NK-92 treated with Interleukin-12 subunit alpha and Interleukin-12 subunit beta, amount 100 ng/mL, for 24 hours (cell line): ENCODE measurements at regions not wholly inside any gene's neighbourhood (a gene's known extent, or its start where the extent isn't known, plus 50 kb on each side); places are given as distances from the start of the nearest gene placed in this dataset.
"Not testable (repeated sequence)": the region's sequence is repeated elsewhere in the genome, so short reads cannot be mapped to it uniquely, and the experiment has no call there.

ENCODE experiments used
- DNase-seq: peaks from one replicate; lab custom pipeline; 2025; lab: John Stamatoyannopoulos, UW

DNA sequence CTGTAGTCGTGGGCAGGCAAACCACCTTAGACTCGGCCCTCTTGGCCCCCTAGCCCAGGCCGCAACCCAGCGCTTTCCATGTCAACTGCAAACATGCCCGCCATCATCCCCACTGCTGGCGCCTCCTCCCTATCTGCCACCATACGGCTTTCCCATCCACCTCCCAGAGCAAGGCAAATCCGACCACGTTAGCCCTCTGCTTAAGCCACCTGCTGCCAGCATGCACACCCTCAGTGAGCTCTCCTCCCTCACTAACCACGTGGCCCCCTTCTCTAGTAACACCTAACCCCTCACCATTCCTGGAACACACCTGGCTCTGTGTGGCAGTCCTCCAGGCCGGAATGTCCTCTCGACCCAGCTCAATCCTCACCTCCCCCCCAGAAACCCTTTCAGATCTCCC, 534.8 kb downstream of the TP53TG3F start:
- not testable (repeated sequence) for DNase-seq

DNA sequence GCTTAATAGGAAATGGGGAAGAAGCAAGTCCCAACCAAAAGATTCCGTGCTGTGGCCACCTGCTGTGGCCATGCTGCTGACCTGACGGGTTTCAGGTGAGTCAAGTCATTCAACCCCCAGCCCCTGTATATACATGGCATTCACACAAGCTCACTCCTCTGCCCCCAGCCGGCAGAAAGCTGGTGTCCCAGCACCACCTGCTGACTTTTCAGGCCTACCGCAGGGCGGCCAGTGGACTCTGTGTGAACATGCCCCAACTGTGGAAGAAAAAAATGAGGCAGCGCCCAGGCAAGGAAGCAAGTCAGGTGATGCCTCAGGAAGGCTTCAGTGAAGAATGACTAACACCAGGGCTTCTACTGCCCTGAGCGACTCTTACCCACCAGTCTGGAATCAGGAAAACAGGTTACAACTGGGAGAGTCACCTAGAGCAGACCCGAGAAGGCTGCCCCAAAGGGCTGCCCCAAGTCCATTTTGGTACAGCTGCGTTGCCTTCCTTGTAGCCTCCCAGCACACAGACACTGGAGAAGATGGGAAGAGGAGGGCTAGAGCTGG, 536.5 kb downstream of the TP53TG3F start:
- DNase-seq, result not testable (repeated sequence)

DNA sequence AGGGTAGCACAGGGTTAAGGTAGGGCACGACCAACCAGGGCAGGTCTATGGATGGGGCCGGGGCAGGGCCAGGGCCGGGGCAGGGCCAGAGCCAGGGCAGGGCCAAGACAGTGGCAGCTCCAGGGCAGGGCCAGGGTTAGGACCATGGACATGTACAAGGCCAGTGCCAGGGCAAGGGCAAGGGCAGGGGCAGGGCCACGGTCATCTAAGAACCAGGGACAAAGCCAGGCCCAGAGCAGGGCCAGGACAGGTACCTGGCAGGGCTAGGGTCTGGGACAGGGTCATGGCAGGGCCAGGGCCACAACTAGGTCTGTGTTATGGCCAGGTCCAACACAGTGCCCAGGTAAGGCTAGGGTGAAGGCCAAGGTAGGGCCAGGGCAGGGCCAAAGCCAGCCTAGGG, 541.8 kb downstream of the TP53TG3F start:
- DNase-seq, result not testable (repeated sequence)

DNA sequence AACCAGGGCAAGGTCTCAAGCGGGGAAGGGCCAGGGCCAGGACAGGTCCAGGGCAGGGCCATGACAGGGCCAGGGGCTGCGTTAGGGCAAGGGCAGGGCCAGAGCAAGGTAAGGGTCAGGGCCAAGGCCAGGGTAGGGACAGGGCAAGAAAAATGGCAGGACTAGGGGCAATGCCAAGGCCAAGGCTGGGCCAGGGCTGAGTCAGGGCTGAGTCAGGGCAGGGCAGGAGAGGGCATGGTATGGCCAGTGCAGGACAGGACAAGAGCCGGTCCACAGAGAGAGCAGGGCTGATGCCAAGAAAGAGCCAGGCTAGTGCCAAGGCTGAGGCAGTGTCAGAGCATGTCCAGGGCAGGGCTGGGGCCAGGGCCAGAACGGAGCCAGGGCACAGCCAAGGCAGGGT, 542.5 kb downstream of the TP53TG3F start:
- not testable (repeated sequence) for DNase-seq

DNA sequence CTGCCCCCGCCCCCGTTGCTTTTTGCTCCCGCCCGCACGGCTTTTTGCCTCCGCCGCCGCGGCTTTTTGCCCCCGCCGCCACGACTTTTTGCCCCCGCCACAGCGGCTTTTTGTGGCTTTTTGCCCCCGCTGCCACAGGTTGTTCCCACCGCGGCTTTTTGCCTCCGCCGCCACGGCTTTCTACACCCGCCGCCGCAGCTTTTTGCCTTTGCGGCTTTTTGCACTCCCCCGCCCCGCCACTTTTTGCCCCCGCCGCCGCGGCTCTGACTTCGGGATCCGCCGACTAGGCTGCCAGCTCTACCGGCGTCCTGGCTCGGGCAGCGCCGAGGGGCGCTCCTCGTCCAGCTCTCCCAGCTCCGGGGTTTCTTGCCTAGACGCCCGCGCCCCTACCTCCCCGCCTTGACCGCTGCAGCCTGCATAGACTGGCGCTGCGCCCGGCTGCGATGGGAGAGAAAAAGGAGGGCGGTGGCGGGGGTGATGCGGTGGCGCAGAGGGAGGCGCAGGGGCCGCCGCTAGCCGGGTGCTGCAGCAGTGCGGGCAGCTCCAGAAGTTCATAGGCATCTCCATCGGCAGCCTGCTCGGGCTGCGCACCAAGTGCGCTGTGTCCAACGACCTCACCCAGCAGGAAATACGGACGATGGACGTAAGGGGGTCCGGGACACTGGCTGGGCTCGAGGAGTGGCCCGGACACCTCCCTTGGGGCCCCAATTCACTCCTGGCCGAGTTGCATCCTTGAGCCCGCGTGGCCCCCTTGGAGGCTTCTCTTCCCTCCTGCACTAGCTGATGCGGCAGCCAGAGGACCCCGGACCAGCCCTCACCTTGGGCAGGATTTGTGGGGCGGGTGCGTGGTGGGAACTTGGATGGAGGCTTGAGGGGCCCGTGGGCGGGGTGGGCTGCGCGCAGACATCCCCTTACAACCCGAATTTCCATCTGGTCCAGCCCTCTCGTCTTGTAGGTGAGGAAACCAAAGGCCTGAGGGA, 555.7 kb downstream of the TP53TG3F start:
- DNase-seq, result not testable (repeated sequence)

DNA sequence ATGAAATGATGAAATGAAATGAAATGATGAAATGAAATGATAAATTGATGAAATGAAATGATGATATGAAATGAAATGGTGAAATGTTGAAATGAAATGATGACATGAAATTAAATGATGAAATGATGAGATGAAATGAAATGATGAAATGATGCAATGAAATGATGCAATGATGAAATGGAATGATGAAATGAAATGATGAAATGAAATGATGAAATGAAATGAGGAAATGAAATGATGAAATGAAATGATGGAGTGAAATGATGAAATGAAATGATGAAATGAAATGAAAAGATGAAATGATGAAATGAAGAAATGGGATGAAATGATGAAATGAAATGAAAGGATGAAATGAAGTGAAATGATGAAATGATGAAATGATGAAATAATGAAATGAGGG, 558.9 kb downstream of the TP53TG3F start:
- not testable (repeated sequence) for DNase-seq

DNA sequence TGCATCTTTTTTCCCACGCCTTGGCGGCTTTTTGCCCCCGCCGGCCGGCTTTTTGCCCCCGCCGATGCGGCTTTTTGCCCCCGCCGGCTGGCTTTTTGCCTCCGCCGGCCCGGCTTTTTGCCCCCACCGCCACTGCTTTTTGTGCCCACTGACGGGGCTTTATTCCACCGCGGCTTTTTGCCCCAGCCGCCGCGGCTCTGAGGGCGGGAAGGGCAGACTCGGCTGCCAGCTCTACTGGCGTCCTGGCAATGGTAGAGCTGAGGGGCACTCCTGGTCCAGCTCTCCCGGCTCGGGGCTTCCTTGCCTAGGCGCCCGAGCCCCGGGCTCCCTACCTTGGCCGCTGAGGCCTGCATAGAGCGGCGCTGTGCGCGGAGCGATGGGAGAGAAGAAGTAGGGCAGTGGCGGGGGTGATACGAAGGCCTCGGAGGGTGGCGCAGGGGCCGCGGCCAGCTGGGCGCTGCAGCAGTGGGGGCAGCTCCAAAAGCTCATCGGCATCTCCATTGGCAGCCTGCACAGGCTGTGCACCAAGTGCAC, 591.4 kb downstream of the TP53TG3F start:
- no peak for DNase-seq

DNA sequence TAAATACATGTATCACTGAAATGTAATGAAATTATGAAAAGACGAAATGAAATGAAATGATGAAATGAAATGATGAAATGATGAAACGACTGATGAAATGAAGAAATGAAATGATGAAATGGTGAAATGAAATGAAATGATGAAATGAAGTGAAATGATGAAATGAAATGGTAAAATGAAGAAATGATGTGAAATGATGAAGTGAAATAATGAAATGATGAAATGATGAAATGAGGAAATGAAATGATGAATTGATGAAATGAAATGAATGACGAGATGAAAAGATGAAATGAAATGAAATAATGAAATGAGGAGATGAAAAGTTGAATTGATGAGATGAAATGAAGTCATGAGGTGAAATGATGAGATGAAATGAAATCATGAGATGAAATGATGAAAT, 594.7 kb downstream of the TP53TG3F start:
- no peak for DNase-seq

DNA sequence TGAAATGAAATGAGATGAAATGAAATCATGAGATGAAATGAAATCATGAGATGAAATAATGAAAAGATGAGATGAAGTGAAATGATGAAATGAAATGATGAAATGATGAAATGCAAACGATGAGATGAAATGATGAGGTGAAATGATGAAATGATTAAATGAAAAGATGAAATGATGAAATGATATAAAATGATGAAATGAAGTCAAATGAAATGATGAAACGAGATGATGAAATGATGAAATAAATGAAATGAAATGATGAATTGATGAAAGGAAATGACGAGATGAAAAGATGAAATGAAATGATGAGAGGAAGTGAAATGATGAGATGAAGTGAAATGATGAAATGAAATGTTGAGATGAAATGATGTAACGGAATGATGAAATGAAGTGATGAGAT, 595.6 kb downstream of the TP53TG3F start:
- no peak for DNase-seq

DNA sequence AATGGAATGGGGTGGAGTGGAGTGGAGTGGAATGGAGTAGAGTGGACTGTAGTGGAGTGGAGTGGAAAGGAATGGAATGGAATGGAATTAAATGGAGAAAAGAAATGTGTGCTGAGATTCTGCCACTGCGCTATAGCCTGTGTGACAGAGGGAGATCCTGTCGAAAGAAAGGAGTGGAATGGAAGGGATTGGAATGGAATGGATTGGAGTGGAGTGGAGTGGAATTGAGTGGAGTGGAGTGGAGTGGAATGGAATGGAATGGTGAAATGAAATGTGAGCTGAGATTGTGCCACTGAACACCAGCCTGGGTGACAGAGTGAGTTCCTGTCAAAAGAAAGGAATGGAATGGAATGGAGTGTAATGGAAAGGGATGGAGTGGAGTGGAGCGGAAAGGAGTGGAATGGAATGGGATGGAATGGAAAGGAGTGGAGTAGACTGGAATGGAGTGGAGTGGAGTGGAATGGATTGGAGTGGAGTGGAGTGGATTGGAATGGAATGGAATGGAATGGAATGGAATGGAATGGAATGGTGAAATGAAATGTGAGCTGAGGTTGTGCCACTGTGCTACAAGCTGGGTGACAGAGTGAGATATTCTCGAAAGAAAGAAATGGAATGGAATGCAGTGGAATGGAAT, 603.3 kb downstream of the TP53TG3F start:
- DNase-seq, result not testable (repeated sequence)

DNA sequence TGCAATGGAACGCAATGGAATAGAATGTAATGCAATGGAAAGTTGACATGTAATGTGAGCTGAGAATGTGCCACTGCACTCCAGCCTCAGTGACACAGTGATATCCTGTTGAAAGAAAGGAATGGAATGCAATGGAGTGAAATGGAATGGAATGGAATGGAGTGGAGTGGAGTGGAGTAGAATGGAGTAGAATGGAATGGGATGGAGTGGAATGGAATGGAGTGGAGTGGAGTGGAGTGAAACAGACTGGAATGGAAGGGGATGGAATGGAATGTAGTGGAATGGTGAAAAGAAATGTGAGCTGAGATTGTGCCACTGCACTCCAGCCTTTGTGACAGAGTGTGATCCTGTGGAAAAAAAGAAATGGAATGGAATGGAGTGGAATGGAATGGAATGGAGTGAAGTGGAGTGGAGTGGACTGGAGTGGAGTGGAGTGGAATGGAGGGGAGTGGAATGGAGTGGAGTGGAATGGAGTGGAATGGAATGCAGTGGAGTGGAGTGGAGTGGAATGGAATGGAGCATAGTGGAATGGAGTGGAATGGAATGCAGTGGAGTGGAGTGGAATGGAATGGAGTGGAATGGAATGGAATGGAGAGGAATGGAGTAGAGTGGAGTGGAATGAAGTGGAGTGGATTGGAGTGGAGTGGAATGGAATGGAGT, 604.2 kb downstream of the TP53TG3F start:
- DNase-seq, result not testable (repeated sequence)

DNA sequence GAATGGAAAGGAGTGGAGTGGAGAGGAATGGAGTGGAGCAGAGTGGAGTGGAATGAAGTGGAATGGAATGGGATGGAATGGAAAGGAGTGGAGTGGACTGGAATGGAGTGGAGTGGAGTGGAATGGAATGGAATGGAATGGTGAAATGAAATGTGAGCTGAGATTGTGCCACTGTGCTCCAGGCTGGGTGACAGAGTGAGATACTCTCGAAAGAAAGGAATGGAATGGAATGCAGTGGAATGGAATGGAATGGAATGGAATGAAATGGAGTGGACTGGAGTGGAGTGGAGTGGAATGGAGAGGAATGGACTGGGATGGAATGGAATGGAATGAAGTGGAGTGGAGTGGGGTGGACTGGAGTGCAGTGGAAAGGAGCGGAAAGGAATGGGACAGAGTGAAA, 605.2 kb downstream of the TP53TG3F start:
- not testable (repeated sequence) for DNase-seq

DNA sequence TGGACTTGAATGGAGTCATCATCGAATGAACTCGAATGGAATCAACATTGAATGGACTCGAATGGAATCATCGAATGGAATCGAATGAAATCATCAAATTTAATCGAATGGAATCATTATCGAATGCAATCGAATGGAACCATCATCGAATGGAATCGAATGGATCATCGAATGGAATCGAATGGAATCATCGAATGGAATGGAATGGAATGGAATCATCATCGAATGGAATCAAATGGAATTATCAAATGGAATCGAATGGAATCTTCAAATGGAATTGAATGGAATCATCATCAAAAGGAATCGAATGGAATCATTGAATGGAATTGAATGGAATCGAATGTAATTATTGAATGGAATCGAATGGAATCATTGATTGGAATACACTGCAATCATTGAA, 610.3 kb downstream of the TP53TG3F start:
- DNase-seq, result not testable (repeated sequence)

DNA sequence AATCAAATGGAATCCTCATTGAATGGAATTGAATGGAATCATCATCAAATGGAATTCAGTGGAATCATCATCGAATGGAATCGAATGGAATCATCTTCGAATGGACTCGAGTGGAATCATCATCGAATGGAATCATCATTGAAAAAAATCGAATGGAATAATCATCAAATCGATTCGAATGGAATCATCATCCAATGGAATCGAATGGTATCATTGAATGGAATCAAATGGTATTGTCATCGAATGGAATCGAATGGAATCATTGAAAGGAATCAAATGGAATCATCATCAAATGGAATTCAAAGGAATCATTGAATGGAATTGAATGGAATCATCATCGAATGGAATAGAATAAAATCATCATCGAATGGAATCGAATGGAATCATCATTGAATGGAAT, 619.3 kb downstream of the TP53TG3F start:
- DNase-seq, result no peak

DNA sequence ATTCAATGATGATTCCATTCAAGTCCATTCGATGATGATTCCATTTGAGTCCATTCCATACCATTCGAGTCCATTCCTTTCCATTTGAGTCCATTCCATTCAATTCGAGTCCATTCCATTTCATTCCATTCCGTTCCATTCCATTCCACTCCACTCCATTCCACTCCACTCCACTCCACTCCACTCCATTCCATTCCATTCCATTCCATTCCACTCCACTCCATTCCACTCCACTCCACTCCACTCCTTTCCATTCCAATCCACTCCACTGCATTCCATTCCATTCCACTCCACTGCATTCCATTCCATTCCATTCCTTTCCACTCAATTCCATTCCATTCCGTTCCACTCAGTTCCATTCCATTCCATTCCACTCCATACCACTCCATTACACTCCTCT, 625.6 kb downstream of the TP53TG3F start:
- not testable (repeated sequence) for DNase-seq

DNA sequence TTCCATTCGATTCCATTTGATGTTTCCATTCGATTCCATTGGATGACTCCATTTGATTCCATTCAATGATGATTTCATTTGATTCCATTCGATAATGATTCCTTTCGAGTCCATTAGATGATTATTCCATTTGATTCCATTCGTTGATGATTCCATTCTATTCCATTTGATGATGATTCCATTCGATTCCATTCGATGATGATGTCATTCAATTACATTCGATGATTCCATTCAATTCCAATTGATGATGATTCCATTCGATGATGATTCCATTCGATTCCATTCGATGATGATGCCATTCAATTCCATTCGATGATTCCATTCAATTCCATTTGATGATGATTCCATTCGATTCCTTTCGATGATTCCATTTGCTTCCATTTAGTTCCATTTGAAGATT, 635.6 kb downstream of the TP53TG3F start:
- DNase-seq, result not testable (repeated sequence)

DNA sequence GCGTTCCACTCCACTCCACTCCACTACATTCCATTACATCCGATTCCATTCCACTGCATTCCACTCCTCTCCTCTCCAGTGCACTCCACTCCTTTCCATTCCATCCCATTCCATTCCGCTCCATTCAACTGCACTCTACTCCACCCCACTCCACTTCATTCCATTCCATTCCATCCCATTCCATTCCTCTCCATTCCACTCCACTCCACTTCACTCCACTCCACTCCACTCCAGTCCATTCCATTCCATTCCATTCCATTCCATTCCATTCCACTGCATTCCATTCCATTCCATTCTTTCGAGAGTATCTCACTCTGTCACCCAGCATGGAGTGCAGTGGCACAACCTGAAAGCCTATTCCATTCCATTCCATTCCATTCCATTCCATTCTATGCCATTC, 637.5 kb downstream of the TP53TG3F start:
- not testable (repeated sequence) for DNase-seq

DNA sequence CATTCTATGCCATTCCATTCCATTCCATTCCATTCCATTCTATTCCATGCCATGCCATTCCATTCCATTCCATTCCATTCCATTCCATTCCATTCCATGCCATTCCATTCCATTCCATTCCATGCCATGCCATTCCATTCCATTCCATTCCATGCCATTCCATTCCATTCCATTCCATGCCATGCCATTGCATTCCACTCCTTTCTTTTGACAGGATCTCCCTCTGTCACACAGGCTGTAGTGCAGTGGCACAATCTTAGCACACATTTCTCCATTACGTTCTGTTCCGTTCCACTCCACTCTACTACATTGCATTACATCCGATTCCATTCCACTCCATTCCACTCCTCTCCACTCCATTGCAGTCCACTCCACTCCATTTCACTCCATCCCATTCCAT, 637.9 kb downstream of the TP53TG3F start:
- not testable (repeated sequence) for DNase-seq

DNA sequence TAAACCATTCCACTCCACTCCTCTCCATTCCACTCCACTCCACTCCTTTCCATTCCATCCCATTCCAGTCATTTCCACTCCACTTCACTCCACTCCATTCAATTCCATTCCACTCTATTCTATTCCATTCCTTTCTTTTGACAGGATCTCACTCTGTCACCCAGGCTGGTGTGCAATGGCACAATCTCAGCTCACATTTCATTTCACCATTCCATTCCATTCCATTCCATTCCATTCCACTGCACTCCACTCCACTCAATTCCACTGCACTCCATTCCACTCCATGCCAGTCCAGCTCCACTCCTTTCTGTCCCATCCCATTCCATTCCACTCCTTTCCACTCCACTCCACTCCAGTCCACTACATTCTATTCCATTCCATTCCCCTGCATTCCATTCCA, 638.6 kb downstream of the TP53TG3F start:
- not testable (repeated sequence) for DNase-seq

DNA sequence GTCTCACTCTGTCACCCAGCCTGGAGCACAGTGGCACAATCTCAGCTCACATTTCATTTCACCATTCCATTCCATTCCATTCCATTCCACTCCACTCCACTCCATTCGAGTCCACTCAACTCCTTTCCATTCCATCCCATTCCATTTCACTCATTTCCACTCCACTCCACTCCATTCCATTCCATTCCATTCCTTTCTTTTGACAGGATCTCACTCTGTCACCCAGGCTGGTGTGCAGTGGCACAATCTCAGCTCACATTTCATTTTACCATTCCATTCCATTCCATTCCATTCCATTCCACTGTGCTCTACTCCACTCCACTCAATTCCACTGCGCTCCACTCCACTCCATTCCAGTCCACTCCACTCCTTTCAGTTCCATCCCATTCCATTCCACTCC, 639.6 kb downstream of the TP53TG3F start:
- not testable (repeated sequence) for DNase-seq
